Smooth muscle cell (in vitro differentiated cells): ENCODE measurements at regions not wholly inside any gene's neighbourhood (a gene's known extent, or its start where the extent isn't known, plus 50 kb on each side); places are given as distances from the start of the nearest gene placed in this dataset.

Experiments
- DNase-seq: peaks from one replicate; lab custom pipeline; 2025; ENCODE audit not compliant: unreplicated experiment; lab: John Stamatoyannopoulos, UW
- H2AFZ ChIP-seq: fragments of 200-600 bp; sonication (generic); 2 replicates; pipeline ENCODE4 v1.6.0; 2016; ENCODE audit warnings: antibody characterized with exemption, low read depth, mild to moderate bottlenecking
- H3F3A ChIP-seq: fragments of 200-600 bp; sonication (generic); 2 replicates; pipeline ENCODE4 v1.6.0; 2017; ENCODE audit warnings: antibody characterized with exemption, low read depth
- H3K27ac ChIP-seq: fragments of 200-600 bp; sonication (generic); 2 replicates; pipeline ENCODE4 v1.5.1; 2016; ENCODE audit warnings: low read depth, mild to moderate bottlenecking
- H3K27me3 ChIP-seq: fragments of 200-600 bp; sonication (generic); 2 replicates; pipeline ENCODE4 v1.6.1; 2016; ENCODE audit warnings: low read depth, mild to moderate bottlenecking
- H3K36me3 ChIP-seq: fragments of 200-600 bp; sonication (generic); 2 replicates; pipeline ENCODE4 v1.5.1; 2016; ENCODE audit warnings: low read depth
- H3K4me1 ChIP-seq: fragments of 200-600 bp; sonication (generic); 2 replicates; pipeline ENCODE4 v1.5.1; 2016; ENCODE audit warnings: low read depth
- H3K4me2 ChIP-seq: fragments of 200-600 bp; sonication (generic); 2 replicates; pipeline ENCODE4 v1.6.0; 2016; ENCODE audit warnings: mild to moderate bottlenecking
- H3K4me3 ChIP-seq: fragments of 200-600 bp; sonication (generic); 2 replicates; pipeline ENCODE4 v1.5.1; 2016; ENCODE audit warnings: mild to moderate bottlenecking
- H3K79me2 ChIP-seq: fragments of 200-600 bp; sonication (generic); 2 replicates; pipeline ENCODE4 v1.6.0; 2016; ENCODE audit warnings: low read depth, mild to moderate bottlenecking
- H3K9ac ChIP-seq: fragments of 200-600 bp; sonication (generic); 2 replicates; pipeline ENCODE4 v1.6.0; 2016; ENCODE audit warnings: low read depth
- H3K9me3 ChIP-seq: fragments of 200-600 bp; sonication (generic); replicated peaks from 2 replicates; pipeline ENCODE4 v1.5.1; 2016; ENCODE audit warnings: low read depth
- H4K20me1 ChIP-seq: fragments of 200-600 bp; sonication (generic); 2 replicates; pipeline ENCODE4 v1.6.0; 2016; ENCODE audit warnings: low read depth
- WGBS: methylation state at CpG from one replicate; pipeline ENCODE4 v1.1.7; 2016; ENCODE audit warnings: low lambda C conversion rate; 5-methylcytosine and 5-hydroxymethylcytosine counted together
- TF ChIP-seq, protein P1 (sequence below): fragments of 200-600 bp; sonication (generic); IDR thresholded peaks from 2 replicates; pipeline ENCODE4 v1.5.1; 2017; ENCODE audit warnings: borderline replicate concordance, mild to moderate bottlenecking, antibody characterized with exemption; ENCODE audit not compliant: insufficient read depth, poor library complexity, severe bottlenecking

DNA sequence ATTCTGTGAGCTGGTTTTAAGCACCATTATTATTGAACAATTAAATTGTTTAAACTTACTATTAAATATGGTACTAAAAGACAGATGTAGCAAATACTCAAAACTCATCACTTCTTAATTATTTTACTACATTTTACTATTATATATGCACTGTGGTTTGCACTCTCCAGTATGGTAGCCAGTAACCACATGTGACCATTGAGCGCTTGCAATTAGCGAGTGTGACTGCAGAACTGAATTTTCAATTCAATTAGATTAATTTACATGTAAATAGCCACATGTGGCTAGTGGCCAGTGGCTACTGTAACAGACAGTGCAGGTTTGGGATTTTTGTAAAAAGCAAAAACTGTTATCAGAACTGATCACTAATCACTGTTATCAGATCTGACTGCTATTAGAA lies 208.2 kb upstream of the SOX21 start:
- no peak for DNase-seq
- no peak overlapping the region for H3K27ac ChIP-seq
- H3K79me2 ChIP-seq, result no peaks in the 10 kb centered on the region
- TF ChIP-seq, protein P1, sequence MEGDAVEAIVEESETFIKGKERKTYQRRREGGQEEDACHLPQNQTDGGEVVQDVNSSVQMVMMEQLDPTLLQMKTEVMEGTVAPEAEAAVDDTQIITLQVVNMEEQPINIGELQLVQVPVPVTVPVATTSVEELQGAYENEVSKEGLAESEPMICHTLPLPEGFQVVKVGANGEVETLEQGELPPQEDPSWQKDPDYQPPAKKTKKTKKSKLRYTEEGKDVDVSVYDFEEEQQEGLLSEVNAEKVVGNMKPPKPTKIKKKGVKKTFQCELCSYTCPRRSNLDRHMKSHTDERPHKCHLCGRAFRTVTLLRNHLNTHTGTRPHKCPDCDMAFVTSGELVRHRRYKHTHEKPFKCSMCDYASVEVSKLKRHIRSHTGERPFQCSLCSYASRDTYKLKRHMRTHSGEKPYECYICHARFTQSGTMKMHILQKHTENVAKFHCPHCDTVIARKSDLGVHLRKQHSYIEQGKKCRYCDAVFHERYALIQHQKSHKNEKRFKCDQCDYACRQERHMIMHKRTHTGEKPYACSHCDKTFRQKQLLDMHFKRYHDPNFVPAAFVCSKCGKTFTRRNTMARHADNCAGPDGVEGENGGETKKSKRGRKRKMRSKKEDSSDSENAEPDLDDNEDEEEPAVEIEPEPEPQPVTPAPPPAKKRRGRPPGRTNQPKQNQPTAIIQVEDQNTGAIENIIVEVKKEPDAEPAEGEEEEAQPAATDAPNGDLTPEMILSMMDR, result no peak
- H3K9me3 ChIP-seq, result no peaks in the 10 kb centered on the region
- no peak overlapping the region for H2AFZ ChIP-seq
- no peak overlapping the region for H3K4me3 ChIP-seq
- no peaks in the 10 kb centered on the region for H4K20me1 ChIP-seq
- WGBS, result 77% methylated on average over 2 of the region's 2 CpGs
- no peak overlapping the region for H3K4me2 ChIP-seq
- H3K27me3 ChIP-seq, result peaks cover 26% of the 10 kb centered on the region
- no peak overlapping the region for H3K9ac ChIP-seq
- H3K4me1 ChIP-seq, result peaks cover 22% of the 10 kb centered on the region
- H3F3A ChIP-seq, result no peaks in the 10 kb centered on the region
- H3K36me3 ChIP-seq, result no peaks in the 10 kb centered on the region

DNA sequence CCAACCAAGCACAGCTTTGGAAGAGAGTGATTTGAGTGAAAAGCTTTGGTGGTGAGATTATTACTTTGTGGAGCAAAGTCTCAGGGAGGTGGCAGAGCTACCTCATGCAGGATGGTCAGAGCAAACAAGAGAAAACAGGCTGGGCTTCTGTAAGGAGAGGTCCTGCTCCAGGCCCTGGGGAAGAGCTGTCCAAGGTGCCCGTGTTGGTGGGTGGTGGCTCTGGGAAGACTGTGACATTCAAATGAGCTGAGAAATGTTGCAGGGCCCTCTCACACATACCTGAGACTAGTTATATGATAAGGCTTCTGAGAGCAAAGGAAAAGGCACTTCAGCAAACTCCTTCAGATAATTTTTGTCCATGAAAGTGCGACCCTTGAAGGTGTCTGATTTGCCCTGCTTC lies 205.5 kb upstream of the SOX21 start:
- no peaks in the 10 kb centered on the region for H4K20me1 ChIP-seq
- H2AFZ ChIP-seq, result no peak overlapping the region
- H3K4me2 ChIP-seq, result no peak overlapping the region
- H3K36me3 ChIP-seq, result no peaks in the 10 kb centered on the region
- no peaks in the 10 kb centered on the region for H3F3A ChIP-seq
- no peak overlapping the region for H3K27ac ChIP-seq
- WGBS, result 61% methylated on average over 2 of the region's 2 CpGs
- H3K79me2 ChIP-seq, result no peaks in the 10 kb centered on the region
- TF ChIP-seq, protein P1, result no peak
- H3K9ac ChIP-seq, result no peak overlapping the region
- no peak for DNase-seq
- no peak overlapping the region for H3K4me3 ChIP-seq
- H3K9me3 ChIP-seq, result no peaks in the 10 kb centered on the region
- H3K27me3 ChIP-seq, result peaks cover 21% of the 10 kb centered on the region
- peaks cover 22% of the 10 kb centered on the region for H3K4me1 ChIP-seq

DNA sequence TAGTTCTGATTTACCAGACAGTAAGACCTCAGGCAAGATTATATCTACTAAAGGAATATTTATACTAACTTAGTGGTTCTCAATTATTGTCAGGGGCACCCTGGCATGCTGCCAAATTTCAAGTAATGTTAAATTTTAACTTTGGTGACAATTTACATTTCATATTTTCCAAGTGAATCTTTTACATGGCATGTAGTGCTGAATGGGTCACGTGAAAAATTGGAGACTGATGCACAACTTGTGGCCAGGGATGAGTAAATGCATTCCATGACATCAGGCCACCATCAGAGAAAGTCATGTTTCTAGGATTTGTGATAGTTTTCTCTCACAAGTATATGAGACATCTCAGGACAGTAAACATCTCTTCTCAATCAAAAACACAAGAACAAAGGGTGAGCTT lies 202.6 kb upstream of the SOX21 start:
- Histone ChIP-seq H3K9ac (no peak overlapping the region), H3F3A (no peaks in the 10 kb centered on the region), H2AFZ (no peak overlapping the region), H3K36me3 (no peaks in the 10 kb centered on the region), H3K4me2 (no peak overlapping the region), H3K4me3 (no peak overlapping the region), H3K79me2 (no peaks in the 10 kb centered on the region), H3K27ac (no peak overlapping the region), H3K9me3 (no peaks in the 10 kb centered on the region), H3K4me1 (peaks cover 2% of the 10 kb centered on the region), H4K20me1 (no peaks in the 10 kb centered on the region), H3K27me3 (peaks cover 29% of the 10 kb centered on the region)
- TF ChIP-seq, protein P1, result no peak
- no peak for DNase-seq
- 75% methylated on average over 1 of the region's 1 CpG for WGBS

DNA sequence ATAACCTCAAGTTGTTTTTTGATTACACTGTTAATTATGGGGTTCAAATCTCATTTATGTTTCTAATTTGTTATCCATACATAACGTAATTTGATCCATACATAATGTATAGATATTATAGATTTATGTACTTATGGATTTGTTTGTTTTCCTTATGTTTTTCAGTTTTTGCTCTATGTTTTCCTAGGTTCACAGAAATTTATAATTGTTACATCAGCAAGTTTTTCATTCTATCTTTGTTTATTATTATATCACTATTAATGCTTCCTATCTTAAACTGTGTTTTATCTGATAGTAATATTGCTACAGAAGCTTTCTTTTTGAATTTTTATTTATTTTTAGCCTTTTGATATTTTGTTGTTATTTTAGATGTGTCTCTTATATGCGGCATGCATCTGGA lies 194.3 kb upstream of the SOX21 start:
- Histone ChIP-seq H2AFZ (no peak overlapping the region), H3K4me2 (no peak overlapping the region), H3F3A (no peaks in the 10 kb centered on the region), H3K27me3 (peaks cover 32% of the 10 kb centered on the region), H3K9ac (no peak overlapping the region), H3K4me3 (no peak overlapping the region), H3K4me1 (no peaks in the 10 kb centered on the region), H3K9me3 (no peaks in the 10 kb centered on the region), H3K27ac (no peak overlapping the region), H4K20me1 (no peaks in the 10 kb centered on the region), H3K36me3 (no peaks in the 10 kb centered on the region), H3K79me2 (no peaks in the 10 kb centered on the region)
- WGBS, result 85% methylated on average over 2 of the region's 2 CpGs
- TF ChIP-seq, protein P1, result no peak
- DNase-seq, result no peak
